AML-193 (cell line): ENCODE measurements at regions not wholly inside any gene's neighbourhood (a gene's known extent, or its start where the extent isn't known, plus 50 kb on each side); places are given as distances from the start of the nearest gene placed in this dataset.
A peak's percentile ranks its signal among the peaks of the same experiment; 100 is the strongest.

Experiments used
- DNase-seq, 2 experiments: peaks; one replicate each; lab custom pipeline; 2025; lab: John Stamatoyannopoulos, UW

DNA sequence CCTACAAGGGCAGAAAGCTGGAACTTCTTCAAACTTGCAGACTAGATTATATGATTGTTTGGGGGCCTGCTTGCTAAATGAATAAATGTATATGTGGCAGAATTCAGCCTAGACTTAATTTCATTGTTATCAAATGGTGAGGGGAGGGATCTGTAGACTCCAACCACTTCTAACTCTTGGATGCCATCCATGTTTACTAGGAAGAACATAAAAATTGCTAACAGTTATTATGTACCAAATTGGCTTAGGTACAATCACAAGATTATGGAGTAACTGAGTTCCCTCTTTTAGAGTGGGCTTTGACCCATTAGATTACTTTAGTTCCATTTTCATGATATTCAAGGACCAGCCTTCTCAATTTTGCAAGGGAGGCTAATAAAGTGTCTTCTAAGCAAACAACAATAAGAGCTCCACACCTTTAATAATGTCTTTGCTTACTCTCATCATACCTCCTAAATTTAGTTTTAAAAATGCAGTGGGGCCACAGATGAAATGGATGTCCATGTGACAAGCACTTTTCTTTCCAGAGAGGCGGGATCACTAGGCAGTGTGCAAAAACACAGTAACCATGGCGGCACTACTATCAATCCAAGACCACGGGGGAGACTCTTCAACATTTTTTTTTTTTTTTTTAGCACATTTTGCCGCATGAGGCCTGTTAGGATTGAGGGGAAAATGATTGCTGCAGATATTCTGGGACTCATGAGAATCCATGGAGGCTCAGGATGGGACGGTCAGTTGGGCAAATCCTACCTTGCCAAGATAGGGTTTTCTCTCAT lies 217.6 kb upstream of the SPRED2 start:
- DNase-seq: no peak

DNA sequence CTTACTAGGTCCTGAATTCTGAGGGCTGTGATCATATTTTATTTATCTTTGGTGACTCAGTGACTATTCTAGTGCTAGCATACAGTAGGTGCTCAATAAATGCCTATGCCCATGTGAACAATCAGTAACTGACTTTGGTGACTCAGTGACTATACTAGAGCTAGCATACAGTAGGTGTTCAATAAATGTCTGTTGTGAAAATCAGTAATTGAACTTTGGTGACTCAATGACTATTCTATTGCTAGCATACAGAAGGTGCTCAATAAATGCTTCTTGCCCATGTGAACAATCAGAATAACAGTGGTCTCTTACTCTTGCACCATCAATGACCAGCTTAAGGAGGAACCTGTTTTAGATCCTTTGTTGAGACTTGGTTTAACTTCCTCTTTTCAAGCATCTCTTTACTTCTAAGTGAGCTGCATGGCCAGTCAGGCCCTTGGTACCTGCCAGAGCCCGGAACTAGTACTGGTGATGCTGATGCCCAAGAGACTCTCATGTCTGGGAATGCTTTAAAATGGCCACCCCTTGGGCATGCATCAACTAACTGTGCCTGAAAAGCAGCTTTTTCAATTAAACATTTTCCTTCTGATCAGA lies 214.9 kb upstream of the SPRED2 start:
- DNase-seq: peak in 1 of 2 experiments; percentile 18

DNA sequence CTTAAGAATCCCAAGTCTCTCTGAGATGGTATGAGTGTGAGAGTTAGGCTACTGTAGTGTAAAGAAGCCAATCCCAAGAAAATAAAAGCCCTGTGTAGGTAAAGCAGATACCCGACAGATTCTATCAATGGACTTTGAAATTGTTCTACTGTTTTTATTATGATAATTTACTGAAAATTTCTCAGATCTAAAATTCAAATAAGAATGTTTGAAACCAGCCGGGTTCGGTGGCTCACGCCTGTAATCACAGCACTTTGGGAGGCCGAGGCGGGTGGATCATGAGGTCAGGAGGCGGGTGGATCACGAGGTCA lies 208.3 kb upstream of the SPRED2 start:
- DNase-seq: no peak

DNA sequence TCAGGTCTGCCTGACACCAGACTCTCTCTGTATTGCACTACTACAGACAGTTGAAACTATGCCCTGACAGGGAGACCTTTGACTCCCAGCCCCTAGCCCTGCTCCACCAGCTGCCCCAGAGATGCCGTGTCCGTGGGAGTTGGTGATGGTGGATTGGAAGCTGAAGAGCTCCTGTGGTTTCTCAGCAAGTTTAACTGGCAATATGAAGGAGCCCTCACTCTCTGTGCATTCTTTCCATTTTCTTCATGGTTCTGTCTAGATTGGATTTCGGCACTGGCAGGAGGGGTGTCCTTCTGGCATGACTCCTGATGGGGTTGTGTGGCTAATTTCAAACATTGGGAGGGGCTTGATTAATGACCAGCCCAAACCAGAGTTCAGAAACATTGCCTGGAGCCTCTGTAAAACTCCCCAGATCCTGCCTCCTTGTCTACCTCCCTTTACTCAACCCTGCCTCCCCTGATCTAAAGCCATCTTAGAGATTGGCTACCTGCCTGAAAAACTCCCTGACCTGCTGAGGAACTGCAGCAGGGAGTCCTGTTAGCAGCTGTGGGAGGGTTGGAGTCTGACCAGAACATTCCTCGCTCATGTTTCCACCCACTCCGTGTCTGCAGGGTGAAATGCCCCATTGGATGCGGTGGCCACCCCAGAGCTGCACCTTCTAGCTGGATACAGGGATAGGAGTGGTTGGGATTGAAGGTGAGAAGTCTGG lies 206.9 kb upstream of the SPRED2 start:
- DNase-seq: no peak

DNA sequence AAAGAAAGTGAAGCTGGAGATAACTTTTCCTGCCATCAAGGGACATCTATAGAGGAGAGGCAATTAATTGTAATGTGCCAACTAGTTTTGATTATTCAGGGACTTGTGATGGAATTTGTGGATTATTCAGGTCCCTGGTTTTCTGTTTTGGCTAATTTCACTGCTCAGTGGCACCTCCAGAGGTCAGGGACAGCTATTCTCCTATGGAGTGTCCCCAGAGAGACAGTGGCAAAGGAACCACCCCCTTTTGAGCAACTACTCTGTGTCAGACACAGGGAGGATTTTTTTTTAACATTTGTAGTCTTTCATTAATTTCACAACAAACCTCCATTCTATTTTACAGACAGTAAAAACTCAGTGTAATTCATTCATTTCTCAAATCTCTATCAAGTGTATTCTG lies 206.0 kb upstream of the SPRED2 start:
- DNase-seq: peak in 1 of 2 experiments; percentile 15

DNA sequence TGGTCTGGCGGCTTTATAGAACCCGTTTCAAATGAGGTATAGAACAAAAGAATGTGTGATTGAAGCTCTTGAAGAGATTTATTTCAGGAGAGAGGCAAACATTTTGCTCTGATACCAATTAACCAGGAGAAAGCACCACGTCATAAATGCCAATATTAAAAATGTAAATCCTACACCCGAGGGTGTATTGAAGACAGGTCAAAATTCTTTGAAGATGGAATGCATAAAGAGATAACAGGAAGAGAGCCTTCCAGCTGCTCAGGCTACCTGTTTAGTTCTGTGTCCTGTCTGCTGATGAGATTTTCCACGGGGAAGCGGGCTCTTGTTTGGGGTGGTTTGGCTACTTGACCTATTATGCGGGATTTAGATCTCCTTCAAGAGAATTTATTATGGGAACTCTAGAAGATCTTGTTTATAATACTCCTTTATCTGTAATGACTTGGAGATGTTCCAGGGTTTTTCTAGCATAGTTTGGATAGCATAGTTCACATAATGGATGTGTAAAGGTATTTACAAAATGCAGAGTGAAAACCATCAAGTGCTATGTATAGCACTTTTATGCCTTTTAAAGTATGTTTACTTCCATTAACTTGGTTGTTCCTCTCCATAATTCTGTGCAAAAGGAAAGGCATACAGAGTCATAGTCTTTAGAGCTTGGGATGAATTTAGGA lies 204.5 kb upstream of the SPRED2 start:
- DNase-seq: no peak

DNA sequence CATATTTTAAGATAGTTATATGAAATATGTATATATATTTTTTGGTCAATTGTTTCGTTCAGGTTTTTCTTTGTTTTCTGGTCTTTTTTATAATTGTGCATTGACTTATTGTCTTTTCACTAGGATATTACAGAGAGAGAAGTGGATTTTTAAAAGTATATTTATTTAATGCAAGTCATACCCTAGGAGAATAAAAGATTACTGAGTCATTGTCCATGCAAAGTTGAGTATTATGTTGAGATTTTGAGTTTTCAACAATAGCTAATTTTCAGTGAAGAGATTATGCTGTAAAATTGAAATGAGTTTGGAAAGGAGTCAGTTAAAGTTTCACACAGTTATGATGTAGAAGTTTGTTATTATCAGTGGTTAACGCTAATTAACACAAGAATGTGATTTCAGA lies 203.6 kb upstream of the SPRED2 start:
- no peak for DNase-seq

DNA sequence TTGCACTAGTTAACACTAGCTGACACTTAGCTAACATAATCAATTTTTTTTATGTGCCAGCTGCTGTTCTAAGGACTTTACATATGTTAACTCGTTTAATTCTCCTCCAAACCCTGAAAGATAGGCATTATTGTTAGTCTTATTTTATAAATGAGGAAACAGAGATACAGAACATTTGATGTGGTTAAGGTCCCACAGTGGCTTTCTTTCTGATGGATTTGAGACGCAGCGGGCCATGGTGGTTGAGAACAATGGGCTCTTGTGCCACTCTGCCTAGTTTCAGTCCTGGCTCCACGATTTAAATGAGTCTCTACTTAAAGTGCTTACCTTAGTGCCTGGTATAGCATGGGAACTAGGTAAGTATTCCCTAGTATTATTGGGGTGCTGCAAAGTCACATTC lies 201.9 kb upstream of the SPRED2 start:
- no peak for DNase-seq

DNA sequence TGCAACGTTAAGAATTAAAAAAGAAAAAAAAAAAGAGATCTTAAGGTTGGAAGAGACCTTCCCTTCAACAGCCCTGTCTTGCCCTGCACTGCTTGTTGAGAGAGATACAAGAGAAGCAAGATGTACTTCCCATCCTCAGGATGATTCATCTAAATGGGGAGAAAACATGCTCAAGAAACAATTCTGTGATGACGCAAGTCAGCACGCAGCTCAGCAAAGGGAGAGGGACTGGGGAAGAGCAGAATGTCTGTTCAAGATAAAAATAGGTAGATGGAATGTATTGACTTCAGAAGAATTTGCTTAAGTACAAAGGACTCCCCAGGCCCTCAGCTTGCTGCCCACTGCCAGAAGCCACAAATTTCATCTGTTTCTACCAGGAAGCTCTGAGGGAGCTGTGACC lies 198.2 kb upstream of the SPRED2 start:
- peak; percentile 4 to 21 for DNase-seq

DNA sequence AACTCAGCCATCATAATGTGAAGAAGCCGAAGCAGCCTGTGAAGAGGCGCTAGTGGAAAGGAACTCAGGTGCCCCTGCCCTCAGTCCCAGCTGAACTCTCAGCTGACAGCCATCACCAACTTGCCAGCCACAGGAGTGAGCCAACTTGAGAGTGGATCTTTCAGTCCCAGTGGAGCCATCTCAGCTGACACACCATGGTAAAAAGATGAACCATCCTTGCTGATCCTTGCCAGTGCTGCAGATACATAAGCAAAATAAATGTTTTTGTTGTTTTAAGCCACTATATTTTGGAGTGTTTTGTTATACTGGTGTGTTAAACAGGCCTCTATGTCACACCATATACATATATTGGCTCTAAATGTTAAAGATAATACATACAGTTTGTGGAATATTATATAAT lies 195.8 kb upstream of the SPRED2 start:
- DNase-seq: no peak

DNA sequence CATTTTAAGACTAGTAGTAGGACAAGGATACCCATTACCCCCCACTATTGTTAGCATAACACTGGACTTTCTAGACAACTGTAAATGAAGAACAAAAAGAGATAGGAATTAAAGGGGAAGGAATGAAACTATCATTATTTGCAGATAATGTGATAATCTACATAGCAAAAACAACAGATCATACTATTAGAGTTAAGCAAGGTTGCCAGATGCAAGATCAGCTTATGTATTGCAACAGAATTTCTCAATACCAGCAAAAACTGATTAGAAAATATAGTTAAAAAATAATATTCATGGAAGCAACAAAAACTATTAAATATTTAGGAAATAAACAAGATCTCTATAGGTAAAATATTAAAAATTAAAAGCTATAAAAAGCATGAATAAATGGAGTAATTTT lies 194.4 kb upstream of the SPRED2 start:
- no peak for DNase-seq

DNA sequence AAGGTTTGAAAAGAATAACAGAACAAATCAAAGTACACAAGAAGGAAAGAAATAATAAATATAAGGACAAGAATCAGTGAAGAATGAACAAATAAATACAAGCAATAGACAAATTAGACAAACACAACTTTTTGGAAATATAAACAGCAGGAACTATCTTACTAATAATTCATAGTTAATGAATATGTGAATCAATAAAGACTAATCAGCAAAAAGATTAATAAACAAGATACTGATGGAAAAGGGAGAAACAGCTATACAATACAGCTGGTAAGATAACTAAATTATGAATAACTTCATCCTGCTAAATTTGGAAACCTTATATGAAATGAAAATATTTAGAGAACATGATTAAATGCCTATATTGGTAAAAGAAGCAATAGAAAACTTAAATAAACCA lies 193.6 kb upstream of the SPRED2 start:
- DNase-seq: no peak

DNA sequence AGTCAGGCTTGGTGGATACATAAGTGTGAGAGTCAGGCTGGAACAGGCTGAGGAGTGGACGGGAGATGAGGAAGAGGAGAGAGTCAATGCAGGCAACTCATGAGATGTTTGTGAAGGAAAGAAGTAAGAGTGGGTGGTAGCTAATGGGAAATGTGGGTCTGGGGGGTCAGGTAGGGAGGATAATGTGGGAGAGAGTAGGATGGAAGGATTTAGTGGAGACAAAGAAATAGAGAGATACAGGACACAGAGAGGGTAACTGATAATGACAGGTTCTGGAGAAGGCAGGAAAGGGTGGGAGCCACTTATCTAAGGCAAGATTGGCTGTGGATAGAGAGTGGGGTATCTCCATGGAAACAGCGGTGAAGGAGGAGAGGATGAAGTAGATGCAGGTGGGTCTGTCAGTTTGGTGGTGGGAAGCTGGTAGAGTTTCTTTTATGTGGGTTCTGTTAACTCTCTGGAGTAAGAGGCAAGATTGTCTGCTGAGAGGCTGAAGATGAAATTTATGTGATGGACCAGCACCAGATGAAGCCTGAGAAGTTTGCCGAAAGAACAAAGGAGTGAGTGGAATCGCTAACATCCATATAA lies 190.6 kb upstream of the SPRED2 start:
- DNase-seq: no peak

DNA sequence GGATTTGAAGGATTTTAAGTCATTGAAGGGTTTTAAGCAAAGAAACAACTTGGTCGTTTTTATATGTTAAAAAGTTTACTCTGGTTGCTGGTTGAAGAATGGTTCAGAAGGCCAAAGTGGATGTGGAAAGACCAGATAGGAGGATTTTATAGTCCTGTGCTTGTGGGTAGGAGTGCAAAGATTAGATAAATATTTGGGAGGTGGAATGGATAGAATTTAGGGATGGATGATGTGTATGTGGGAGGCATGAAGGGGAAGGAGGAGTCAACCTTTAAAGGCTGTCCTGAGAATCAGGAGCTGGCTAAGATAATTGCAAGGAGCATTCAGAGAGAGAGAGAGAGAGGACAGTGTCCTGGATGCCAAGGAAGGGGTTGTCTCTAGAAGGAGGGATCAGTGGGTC lies 190.1 kb upstream of the SPRED2 start:
- DNase-seq: no peak

DNA sequence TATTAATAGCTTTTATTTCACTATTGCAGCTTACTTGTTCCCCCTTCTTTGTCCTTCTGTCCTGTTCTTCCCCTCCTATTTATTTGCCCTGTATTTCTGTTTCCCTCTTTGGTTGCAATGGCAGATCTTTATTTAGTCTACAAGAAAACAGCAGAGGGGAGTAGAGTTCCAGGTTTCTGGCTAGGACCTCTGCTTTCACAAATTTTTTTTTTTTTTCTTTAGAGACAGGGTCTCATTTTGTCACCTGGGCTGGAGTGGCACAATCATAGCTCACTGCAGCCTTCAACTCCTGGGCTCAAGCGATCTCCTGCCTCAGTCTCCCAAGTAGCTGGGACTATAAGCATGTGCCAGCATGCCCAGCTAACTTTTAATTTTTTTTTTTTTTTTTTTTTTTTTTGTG lies 188.1 kb upstream of the SPRED2 start:
- DNase-seq: no peak

DNA sequence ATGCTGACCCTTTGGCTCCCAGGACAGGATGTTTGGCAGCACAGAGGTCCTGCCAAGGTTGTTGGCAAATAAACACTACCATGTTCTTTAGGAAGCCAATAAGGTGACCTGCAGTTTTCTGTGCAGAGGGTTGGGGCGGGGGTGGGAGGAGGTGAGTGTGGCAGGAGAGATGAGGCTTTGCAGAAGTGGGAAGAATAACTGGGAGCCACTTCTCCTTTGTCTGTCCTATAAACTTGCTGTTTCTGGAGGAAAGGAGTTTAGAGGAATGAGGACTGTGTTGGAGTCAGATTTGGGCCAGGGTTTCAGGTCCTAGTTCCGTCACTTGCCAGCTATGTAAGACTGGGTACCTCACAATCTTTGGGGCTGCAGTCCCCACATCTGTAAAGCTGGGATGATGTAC lies 187.6 kb upstream of the SPRED2 start:
- no peak for DNase-seq

DNA sequence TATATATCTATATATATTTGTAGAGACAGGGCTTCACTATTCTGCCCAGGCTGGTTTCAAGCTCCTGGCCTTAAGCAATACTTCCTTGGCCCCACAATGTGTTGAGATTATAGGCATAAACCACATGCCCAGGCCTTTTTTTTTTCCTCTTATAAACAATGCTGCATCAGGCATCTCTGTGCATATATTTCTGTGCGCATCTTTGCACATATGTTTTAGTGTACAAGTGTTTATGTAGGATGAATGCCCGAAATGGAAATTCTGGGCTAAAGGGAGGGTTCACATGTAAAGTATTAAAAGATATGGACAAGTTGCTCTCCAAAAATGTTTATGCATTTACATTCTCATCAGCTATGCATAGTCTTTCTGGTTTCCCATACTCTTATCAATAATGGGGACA lies 183.2 kb upstream of the SPRED2 start:
- DNase-seq: no peak

DNA sequence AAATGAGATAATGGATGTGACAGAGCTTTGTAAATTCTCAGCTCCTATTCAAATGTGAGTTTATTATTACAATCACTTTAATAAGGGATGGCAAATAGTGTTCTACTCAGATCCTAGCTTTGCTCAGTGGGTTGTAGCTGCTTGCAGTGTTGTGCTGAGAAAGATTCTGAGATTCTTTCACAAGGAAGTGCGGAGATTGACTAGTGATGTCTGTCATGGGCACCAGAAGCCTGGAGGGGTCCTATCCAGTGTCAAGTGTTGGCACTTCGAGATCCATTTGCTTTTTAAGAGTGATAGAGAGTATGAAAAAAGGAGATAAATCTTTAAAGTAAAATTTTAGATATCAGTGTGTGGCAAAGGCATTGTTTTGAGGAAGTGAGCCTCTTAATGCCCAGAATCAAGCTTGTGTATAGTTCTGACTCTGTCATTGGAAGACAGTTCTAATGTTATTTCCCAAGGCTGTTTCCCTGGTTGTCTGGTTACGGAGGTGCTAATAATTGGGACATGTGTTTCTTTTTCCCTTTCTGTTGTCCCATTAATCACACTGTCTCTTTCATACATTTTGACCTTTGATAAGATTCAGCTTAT lies 181.7 kb upstream of the SPRED2 start:
- no peak for DNase-seq

DNA sequence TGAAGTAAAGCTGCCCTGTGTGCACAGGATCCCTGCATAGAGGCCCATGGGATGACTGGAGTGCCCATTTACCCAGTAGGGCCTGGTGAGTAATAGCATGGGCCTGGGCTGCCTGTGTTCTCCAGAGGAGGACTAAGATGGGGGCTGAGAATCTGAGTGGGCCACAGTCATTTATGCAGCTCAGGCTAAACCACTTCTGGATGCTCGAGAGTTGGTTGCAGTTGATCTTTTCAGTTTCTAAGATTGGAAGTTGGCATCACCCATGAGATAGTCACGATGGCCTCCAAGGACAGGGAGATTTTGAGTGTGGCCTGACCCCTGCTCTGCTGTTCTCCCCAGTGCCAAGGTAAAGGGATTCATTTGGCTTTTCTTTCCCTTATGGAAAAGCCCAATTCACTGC lies 179.1 kb upstream of the SPRED2 start:
- no peak for DNase-seq

DNA sequence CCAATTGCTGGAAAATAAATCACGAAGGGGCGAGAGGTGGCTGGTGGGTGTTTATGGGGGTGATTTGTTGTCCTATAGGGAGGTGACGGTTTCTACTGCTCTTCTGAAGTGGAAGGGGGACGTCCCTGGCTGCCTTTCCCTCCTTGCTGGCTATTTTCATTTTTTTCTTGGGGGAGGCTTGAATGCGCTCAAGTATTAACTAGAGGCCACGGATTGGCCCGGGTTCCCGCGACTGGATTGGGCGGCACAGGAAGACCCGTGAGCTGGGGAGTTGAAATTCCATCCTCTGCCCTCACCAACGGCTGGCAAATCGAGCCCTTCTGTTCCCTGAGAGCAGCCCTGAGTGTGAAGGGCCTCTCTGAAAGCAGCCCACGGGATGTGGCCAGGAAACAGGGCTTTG lies 176.5 kb upstream of the SPRED2 start:
- DNase-seq: no peak

DNA sequence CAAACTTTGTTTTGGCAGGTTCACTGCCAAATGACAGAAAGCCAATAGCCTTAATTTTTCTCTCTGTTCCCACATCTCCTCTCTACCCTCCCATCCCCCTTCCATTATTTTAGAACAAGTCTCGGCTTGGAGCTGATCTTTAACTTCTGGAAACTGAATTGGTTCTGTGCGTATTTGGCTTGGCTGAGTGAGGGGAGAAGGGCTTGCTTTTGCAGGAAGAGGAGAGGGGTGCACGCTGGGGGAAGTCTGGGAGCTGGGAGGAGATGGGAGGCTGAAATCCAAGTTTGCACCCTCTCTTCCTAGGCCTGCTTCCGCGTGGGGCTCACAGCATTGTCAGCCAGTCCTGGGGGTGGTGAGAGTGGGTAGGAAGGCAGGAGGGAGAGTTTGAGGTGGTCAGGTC lies 176.1 kb upstream of the SPRED2 start:
- no peak for DNase-seq

DNA sequence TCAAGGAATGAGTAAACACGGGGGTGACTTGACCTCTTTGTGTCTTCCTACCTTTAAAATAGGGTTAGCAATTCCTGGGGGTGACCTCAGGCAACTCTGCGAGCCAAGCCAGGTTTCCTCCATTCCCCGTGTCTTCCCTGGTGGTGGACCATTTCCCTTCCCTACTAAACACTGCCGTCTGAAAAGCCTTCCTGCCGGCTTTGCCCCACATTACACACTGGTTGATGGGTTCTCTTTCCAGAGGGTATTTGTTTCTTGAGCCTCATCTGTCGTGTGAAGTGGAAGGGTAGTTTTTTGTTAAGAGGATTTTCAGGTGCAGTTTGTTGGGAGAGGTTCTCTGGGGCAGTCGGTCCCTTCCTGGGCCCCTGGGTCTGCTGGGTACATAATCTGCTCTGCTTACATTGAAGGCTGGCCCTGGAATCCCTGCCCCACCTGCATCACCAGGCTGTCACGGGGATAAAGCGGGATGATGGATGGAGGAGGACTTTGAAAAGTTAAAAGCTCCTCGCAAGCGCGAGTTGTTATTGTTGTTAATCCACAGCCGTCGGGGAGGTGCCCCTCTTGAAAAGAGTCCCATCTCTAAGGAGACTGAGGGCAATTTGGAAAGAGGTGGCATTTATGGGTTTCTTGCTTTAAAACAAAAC lies 175.4 kb upstream of the SPRED2 start:
- DNase-seq: no peak
